GM23248 (cell line): ENCODE measurements at regions not wholly inside any gene's neighbourhood (a gene's known extent, or its start where the extent isn't known, plus 50 kb on each side); places are given as distances from the start of the nearest gene placed in this dataset.

Source experiments
- DNase-seq: peaks from one replicate; pipeline ENCODE4 v3.0.0-alpha.2; 2015
- H2AFZ ChIP-seq: fragments of 200-600 bp; sonication (generic); 2 replicates; pipeline ENCODE4 v1.6.1; 2016; ENCODE audit warnings: antibody characterized with exemption
- H3F3A ChIP-seq: fragments of 200-600 bp; sonication (generic); 2 replicates; pipeline ENCODE4 v1.6.1; 2016; ENCODE audit warnings: mild to moderate bottlenecking, antibody characterized with exemption, mixed run types; ENCODE audit not compliant: insufficient read depth
- H3K27ac ChIP-seq: fragments of 200-600 bp; sonication (generic); 2 replicates; pipeline ENCODE4 v1.5.1; 2016; ENCODE audit warnings: mild to moderate bottlenecking
- H3K27me3 ChIP-seq: fragments of 200-600 bp; sonication (generic); replicated peaks from 2 replicates; pipeline ENCODE4 v1.6.1; 2016; ENCODE audit warnings: mild to moderate bottlenecking; ENCODE audit not compliant: insufficient read depth
- H3K36me3 ChIP-seq: fragments of 200-600 bp; sonication (generic); 2 replicates; pipeline ENCODE4 v1.6.1; 2016; ENCODE audit warnings: low read depth, mild to moderate bottlenecking
- H3K4me1 ChIP-seq: fragments of 200-600 bp; sonication (generic); 2 replicates; pipeline ENCODE4 v1.6.1; 2016; ENCODE audit warnings: mild to moderate bottlenecking; ENCODE audit not compliant: insufficient read depth
- H3K4me2 ChIP-seq: fragments of 200-600 bp; sonication (generic); one replicate; pipeline ENCODE4 v1.6.1; 2016; ENCODE audit warnings: mild to moderate bottlenecking; ENCODE audit not compliant: unreplicated experiment
- H3K4me3 ChIP-seq: fragments of 200-600 bp; sonication (generic); 2 replicates; pipeline ENCODE4 v1.5.1; 2016; ENCODE audit warnings: mild to moderate bottlenecking
- H3K79me2 ChIP-seq: fragments of 200-600 bp; sonication (generic); 2 replicates; pipeline ENCODE4 v1.6.1; 2016; ENCODE audit warnings: mild to moderate bottlenecking; ENCODE audit not compliant: insufficient read depth
- H3K9ac ChIP-seq: fragments of 200-600 bp; sonication (generic); 2 replicates; pipeline ENCODE4 v1.6.1; 2016; ENCODE audit warnings: mild to moderate bottlenecking
- H3K9me2 ChIP-seq: fragments of 200-600 bp; sonication (generic); 2 replicates; pipeline ENCODE4 v1.6.1; 2016; ENCODE audit warnings: mixed run types, mild to moderate bottlenecking, moderate library complexity; ENCODE audit not compliant: insufficient read depth
- H3K9me3 ChIP-seq: fragments of 200-600 bp; sonication (generic); one replicate; pipeline ENCODE4 v1.6.1; 2017; ENCODE audit warnings: low read depth
- H4K20me1 ChIP-seq: fragments of 200-600 bp; sonication (generic); 2 replicates; pipeline ENCODE4 v1.6.0; 2016; ENCODE audit not compliant: insufficient read depth
- EZH2 ChIP-seq: fragments of 200-600 bp; sonication (generic); IDR thresholded peaks from 2 replicates; pipeline ENCODE4 v1.6.1; 2018; ENCODE audit warnings: antibody characterized with exemption, mild to moderate bottlenecking; ENCODE audit not compliant: insufficient read depth, poor library complexity, severe bottlenecking
- EZH2phosphoT487 ChIP-seq: fragments of 200-600 bp; sonication (generic); IDR thresholded peaks from 2 replicates; pipeline ENCODE4 v1.6.1; 2018; ENCODE audit warnings: antibody characterized with exemption, moderate library complexity, mild to moderate bottlenecking, low read depth; ENCODE audit not compliant: insufficient read depth
- WGBS, 2 experiments: methylation state at CpG; one replicate each; pipeline ENCODE4 v1.1.6; 2015 to 2017; ENCODE audit warnings: low lambda C conversion rate in 2 of 2, low coverage in 1 of 2; ENCODE audit errors: missing lambda C conversion rate in 2 of 2; 5-methylcytosine and 5-hydroxymethylcytosine counted together
- in situ Hi-C: fragments of 300-500 bp; cut with MboI; formaldehyde crosslinking; loops from 2 replicates; pipeline ENCODE4 v1.15.0; 2020

DNA sequence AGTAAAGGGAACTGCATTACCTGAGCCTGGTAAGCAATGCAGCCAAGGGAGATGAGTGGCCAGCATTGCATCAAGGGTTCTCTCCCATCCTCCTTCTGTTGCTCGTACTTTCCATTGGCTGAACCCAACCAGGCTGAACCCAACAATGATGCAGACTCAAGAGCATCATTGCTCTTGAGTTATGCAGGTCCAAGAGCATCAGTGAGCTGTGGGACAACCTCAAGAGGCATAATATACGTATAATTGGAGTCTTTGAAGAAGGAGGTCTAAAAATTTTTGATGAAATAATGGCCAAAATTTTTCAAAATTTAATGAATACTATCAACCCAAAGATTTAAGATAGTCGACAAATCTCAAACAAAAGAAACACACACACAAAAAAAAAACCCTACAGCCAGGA lies 213.0 kb downstream of the RNF152 start:
- TF ChIP-seq EZH2, result no peak
- TF ChIP-seq EZH2phosphoT487, result no peak
- no peak overlapping the region for H3K9ac ChIP-seq
- peaks cover 11% of the 10 kb centered on the region; the same call in 1 of the 2 replicates for H3K4me1 ChIP-seq
- no peaks in the 10 kb centered on the region for H4K20me1 ChIP-seq
- 35 to 37% methylated on average over 3 of the region's 3 CpGs for WGBS, 2 experiments
- no peaks in the 10 kb centered on the region for H3K79me2 ChIP-seq
- no peak overlapping the region for H3K4me3 ChIP-seq
- H3K36me3 ChIP-seq, result no peaks in the 10 kb centered on the region
- H3K9me3 ChIP-seq, result no peaks in the 10 kb centered on the region
- DNase-seq, result peak; percentile 43
- no peaks in the 10 kb centered on the region for H3K27me3 ChIP-seq
- H3K4me2 ChIP-seq, result no peak overlapping the region
- in situ Hi-C loops, result loop anchor here (10.0 kb wide), 1 partner anchor 65 kb away; no protein-coding TSS in a partner anchor
- no peak overlapping the region for H2AFZ ChIP-seq
- H3F3A ChIP-seq, result 0 out of 2 replicates have a peak, but pooled peaks cover 4% of the 10 kb centered on the region
- no peaks in the 10 kb centered on the region for H3K9me2 ChIP-seq
- H3K27ac ChIP-seq, result no peak overlapping the region

- no peaks in the 10 kb centered on the region for H3K27me3 ChIP-seq
- no peak for TF ChIP-seq EZH2
- TF ChIP-seq EZH2phosphoT487, result no peak
- H3K79me2 ChIP-seq, result no peaks in the 10 kb centered on the region
- H2AFZ ChIP-seq, result no peak overlapping the region
- no peak for DNase-seq
- WGBS, 2 experiments, result 54% methylated on average over 4 of the region's 4 CpGs
- in situ Hi-C loops, result loop anchor here (10.0 kb wide), 1 partner anchor 63 kb away; no protein-coding TSS in a partner anchor
- no peaks in the 10 kb centered on the region for H3K9me2 ChIP-seq
- H3K4me3 ChIP-seq, result no peak overlapping the region
- 0 out of 2 replicates have a peak, but pooled peaks cover 4% of the 10 kb centered on the region for H3F3A ChIP-seq
- no peaks in the 10 kb centered on the region for H4K20me1 ChIP-seq
- H3K9ac ChIP-seq, result no peak overlapping the region
- no peaks in the 10 kb centered on the region for H3K9me3 ChIP-seq
- H3K4me1 ChIP-seq, result peaks cover 11% of the 10 kb centered on the region; the same call in 1 of the 2 replicates
- no peak overlapping the region for H3K27ac ChIP-seq
- H3K4me2 ChIP-seq, result no peak overlapping the region
- H3K36me3 ChIP-seq, result no peaks in the 10 kb centered on the region
Measured at GRCh38 chr18:61677435-61677970, 215.3 kb downstream of the RNF152 start.

DNA sequence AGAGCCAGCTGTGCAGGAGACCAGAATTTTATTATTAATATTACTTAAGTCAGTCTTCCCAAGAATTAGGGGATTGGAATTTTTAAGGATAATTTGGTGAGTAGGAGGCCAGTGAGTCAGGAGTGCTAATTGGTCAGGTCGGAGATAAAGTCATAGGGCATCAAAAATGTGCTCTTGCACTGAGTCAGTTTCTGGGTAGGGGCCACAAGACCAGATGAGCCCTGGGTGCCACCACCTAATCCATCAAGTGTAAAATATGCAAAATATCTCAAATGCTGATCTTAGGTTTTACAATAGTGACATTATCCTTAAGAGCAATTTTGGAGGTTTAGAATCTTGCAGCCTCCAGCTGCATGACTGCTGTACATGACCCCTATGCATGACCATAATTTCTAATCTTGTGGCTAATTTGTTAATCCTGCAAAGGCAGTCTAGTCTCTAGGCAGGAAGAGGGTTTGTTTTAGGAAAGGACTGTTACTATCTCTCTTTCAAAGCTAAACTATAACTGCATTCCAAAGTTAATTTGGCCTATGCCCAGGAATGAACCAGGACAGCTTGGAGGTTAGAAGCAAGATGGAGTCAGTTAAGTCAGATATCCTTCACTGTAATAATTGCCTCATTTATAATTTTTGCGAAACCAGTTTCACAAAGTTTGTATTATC lies 215.9 kb downstream of the RNF152 start:
- H3K9me2 ChIP-seq, result no peaks in the 10 kb centered on the region
- H3K9me3 ChIP-seq, result no peaks in the 10 kb centered on the region
- no peak for TF ChIP-seq EZH2phosphoT487
- TF ChIP-seq EZH2, result no peak
- 49 to 55% methylated on average over 2 of the region's 2 CpGs for WGBS, 2 experiments
- H3K4me1 ChIP-seq, result peaks cover 11% of the 10 kb centered on the region; the same call in 1 of the 2 replicates
- in situ Hi-C loops, result loop anchor here (10.0 kb wide), 1 partner anchor 62 kb away; no protein-coding TSS in a partner anchor
- H3K79me2 ChIP-seq, result no peaks in the 10 kb centered on the region
- H2AFZ ChIP-seq, result no peak overlapping the region
- 0 out of 2 replicates have a peak, but pooled peaks cover 4% of the 10 kb centered on the region for H3F3A ChIP-seq
- no peaks in the 10 kb centered on the region for H3K27me3 ChIP-seq
- no peaks in the 10 kb centered on the region for H3K36me3 ChIP-seq
- DNase-seq, result peak; percentile 32
- no peak overlapping the region for H3K4me3 ChIP-seq
- no peaks in the 10 kb centered on the region for H4K20me1 ChIP-seq
- no peak overlapping the region for H3K4me2 ChIP-seq
- no peak overlapping the region for H3K9ac ChIP-seq
- H3K27ac ChIP-seq, result no peak overlapping the region

DNA sequence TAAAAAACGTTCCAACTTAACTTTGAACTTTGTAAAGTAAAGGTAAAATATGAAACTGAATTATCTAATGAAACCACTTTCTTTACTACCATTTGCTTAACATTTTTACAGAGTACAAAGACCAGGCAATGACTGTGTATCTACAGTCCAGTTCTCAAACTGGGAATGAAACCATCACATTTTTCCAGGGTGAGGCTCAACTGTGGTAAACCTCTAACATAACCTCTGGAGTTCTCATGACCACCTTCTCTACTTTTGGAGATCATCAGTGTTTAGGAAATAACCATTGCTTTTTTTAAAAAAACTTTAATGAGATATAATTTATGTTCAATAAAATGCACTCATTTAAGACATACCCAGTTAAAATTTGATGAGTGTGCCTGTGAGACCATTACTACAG lies 223.5 kb downstream of the RNF152 start:
- no peaks in the 10 kb centered on the region for H3K36me3 ChIP-seq
- H3K27ac ChIP-seq, result peak overlapping the region; percentile 33; the same call in 1 of the 2 replicates
- no peaks in the 10 kb centered on the region for H3K27me3 ChIP-seq
- 7 to 22% methylated on average over 1 of the region's 1 CpG for WGBS, 2 experiments
- no peaks in the 10 kb centered on the region for H4K20me1 ChIP-seq
- no peaks in the 10 kb centered on the region for H3K9me2 ChIP-seq
- no peak overlapping the region for H2AFZ ChIP-seq
- TF ChIP-seq EZH2 (no peak), EZH2phosphoT487 (no peak)
- no peak overlapping the region for H3K9ac ChIP-seq
- DNase-seq, result peak; percentile 75
- H3K4me2 ChIP-seq, result peak overlapping the region; percentile 8
- peaks cover 12% of the 10 kb centered on the region for H3K4me1 ChIP-seq
- no peaks in the 10 kb centered on the region for H3K9me3 ChIP-seq
- no peak overlapping the region for H3K4me3 ChIP-seq
- no peaks in the 10 kb centered on the region for H3K79me2 ChIP-seq
- in situ Hi-C loops, result no loop called here
- H3F3A ChIP-seq, result peaks cover 14% of the 10 kb centered on the region; the same call in 1 of the 2 replicates
